ENCODE measurements at regions not wholly inside any gene's neighbourhood (a gene's known extent, or its start where the extent isn't known, plus 50 kb on each side); places are given as distances from the start of the nearest gene placed in this dataset.

DNA sequence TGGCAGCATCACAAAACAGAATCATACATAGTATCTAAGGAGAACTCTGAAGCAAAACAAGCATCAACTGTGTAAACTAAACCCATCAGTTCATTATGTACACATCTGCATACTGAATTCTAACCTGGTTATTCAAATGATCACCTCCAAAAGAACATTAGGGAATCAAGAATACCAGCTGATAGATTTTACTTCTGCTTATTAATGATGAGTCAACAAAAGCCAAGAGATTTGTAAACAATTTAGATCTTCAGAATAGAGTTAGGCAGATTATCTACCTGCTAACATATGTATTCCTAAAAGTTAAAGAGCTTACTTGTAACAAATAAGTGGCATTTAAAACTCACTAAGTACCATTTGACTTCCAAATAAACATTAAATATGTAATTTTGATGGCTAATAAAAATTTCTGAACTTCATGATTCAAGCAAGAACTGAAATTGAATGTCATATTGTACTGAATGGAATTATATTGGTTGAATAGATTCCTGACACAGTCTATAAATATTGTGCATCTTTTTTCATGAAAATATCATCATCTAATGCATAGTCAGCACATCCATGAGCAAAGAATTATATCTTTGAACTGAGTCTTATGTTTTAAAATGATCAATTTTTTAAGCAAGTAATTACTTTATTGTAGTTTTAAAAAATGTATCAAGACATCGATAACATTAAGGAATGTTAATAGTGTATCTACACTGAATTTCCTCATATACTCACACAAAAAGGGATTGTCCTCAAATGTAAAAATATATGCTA, 470.5 kb downstream of the GRXCR1 start:
- intact Hi-C loops (cut with DNase I): no loop called here
- Histone ChIP-seq H3K27me3 (no peaks in the 10 kb centered on the region), H3K36me3 (no peaks in the 10 kb centered on the region), H3K4me3 (no peak overlapping the region), H3K9me3 (no peaks in the 10 kb centered on the region), H3K27ac (no peak overlapping the region), H3K4me1 (no peaks in the 10 kb centered on the region)
- DNase-seq (ENCODE audit: low spot score in 2 of 2): no peak
- TF ChIP-seq, protein P1, sequence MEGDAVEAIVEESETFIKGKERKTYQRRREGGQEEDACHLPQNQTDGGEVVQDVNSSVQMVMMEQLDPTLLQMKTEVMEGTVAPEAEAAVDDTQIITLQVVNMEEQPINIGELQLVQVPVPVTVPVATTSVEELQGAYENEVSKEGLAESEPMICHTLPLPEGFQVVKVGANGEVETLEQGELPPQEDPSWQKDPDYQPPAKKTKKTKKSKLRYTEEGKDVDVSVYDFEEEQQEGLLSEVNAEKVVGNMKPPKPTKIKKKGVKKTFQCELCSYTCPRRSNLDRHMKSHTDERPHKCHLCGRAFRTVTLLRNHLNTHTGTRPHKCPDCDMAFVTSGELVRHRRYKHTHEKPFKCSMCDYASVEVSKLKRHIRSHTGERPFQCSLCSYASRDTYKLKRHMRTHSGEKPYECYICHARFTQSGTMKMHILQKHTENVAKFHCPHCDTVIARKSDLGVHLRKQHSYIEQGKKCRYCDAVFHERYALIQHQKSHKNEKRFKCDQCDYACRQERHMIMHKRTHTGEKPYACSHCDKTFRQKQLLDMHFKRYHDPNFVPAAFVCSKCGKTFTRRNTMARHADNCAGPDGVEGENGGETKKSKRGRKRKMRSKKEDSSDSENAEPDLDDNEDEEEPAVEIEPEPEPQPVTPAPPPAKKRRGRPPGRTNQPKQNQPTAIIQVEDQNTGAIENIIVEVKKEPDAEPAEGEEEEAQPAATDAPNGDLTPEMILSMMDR (IDR thresholded peaks at IDR 0.05): no peak

DNA sequence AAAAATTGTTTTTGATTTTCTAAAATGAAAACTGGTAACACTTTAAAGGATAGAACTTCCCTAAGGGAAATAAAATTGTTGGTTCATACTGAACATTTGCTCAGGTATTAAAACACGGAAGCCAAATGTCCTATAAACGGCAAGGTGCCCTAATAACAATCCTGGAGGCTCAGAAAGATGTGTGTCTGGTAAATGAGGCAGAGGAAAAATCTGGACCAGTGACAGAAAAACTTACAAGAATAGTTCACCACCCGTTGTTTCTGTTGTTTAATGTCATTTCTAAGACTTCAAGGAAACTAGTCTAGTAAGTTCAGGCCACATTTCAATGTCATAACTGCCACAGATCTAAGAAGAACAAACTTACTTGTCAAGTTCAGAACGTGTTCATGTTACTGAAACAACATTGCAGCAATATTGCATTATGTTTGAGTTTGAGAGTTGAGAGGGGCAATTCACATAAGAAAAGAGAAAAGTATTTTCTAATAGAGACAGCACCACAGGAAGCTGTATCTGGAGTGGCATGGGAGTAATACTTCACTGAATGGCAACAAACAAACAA, 476.6 kb downstream of the GRXCR1 start:
- no peaks in the 10 kb centered on the region for H3K27me3 ChIP-seq
- no peak overlapping the region for H3K27ac ChIP-seq
- H3K4me3 ChIP-seq: no peak overlapping the region
- TF ChIP-seq, protein P1 (IDR thresholded peaks at IDR 0.05): no peak
- intact Hi-C loops (cut with DNase I): no loop called here
- no peaks in the 10 kb centered on the region for H3K9me3 ChIP-seq
- no peaks in the 10 kb centered on the region for H3K4me1 ChIP-seq
- no peaks in the 10 kb centered on the region for H3K36me3 ChIP-seq
- no peak for DNase-seq (ENCODE audit: low spot score in 2 of 2)

DNA sequence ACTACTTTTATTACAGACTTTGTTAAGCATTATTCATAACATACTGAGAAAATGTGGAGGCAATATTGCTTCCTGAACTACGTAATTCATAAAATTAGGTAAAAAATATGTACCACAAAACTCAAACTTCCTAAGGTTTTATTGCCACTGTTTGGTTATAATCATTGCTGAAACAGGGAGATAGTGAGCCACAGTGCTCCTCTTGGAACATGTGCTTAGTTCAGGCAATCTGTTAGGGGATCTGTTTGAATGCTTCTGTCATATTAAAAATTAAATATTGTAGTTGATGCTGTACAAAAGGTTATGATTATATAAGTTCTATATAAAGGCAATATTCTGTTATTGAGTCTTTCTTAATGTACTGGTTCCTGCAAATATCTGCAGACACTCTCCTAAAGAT, 480.7 kb downstream of the GRXCR1 start:
- no peaks in the 10 kb centered on the region for H3K27me3 ChIP-seq
- TF ChIP-seq, protein P1 (IDR thresholded peaks at IDR 0.05): no peak
- DNase-seq (ENCODE audit: low spot score in 2 of 2): no peak
- H3K4me3 ChIP-seq: no peak overlapping the region
- H3K36me3 ChIP-seq: no peaks in the 10 kb centered on the region
- H3K27ac ChIP-seq: no peak overlapping the region
- no peaks in the 10 kb centered on the region for H3K9me3 ChIP-seq
- intact Hi-C loops (cut with DNase I): no loop called here
- no peaks in the 10 kb centered on the region for H3K4me1 ChIP-seq

DNA sequence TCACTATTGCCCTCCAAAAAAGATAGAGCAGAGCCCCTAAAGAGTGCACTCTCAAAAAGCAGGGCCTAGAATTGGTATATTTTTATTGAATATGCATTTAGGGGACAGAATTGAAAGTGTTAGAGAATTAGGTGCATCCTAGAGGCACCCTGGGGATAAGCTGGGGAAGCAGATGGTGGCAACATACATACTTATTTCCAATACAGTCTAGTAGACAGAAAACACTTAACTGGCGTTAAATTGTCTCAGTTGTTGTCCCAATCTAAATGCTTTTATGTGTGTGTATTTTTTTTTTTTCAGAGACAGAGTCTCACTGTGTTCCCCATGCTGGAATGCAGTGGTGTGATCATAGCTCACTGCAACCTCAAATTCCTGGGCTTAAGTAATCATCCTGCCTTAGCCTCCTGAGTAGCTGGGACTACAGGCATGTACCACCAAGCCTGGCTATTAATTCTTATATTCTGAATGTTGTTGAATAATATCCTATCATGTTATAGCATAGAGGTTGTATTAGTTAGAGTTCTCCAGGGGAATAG, 481.8 kb downstream of the GRXCR1 start:
- no peaks in the 10 kb centered on the region for H3K9me3 ChIP-seq
- H3K27ac ChIP-seq: no peak overlapping the region
- H3K36me3 ChIP-seq: no peaks in the 10 kb centered on the region
- intact Hi-C loops (cut with DNase I): no loop called here
- H3K4me3 ChIP-seq: no peak overlapping the region
- DNase-seq (ENCODE audit: low spot score in 2 of 2): no peak
- TF ChIP-seq, protein P1 (IDR thresholded peaks at IDR 0.05): no peak
- no peaks in the 10 kb centered on the region for H3K27me3 ChIP-seq
- H3K4me1 ChIP-seq: no peaks in the 10 kb centered on the region

DNA sequence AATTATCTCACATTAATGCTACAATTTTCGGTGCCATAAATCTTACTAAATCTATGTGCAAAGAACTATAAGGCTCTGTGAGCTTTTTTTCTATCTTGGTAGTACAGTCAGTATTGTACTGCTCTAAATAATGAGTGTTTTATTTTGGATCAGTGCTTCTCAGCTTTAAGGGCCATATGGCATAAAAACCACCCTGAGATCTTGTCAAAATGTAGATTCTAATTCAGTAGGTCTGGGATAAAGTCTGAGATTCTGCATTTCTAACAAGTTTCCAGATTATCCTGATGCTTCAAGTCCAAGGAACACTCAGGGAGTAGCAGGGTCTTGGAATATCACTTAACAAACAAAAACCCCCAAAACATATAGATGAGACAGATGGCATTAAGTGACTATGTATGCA, 486.5 kb downstream of the GRXCR1 start:
- Histone ChIP-seq H3K4me3 (no peak overlapping the region), H3K36me3 (no peaks in the 10 kb centered on the region), H3K9me3 (no peaks in the 10 kb centered on the region), H3K4me1 (no peaks in the 10 kb centered on the region), H3K27me3 (no peaks in the 10 kb centered on the region), H3K27ac (no peak overlapping the region)
- TF ChIP-seq, protein P1 (IDR thresholded peaks at IDR 0.05): no peak
- no peak for DNase-seq (ENCODE audit: low spot score in 2 of 2)
- intact Hi-C loops (cut with DNase I): no loop called here

Data from ascending aorta (tissue), 2 donors.